Gastroesophageal sphincter (tissue), 3 donors: ENCODE measurements at regions not wholly inside any gene's neighbourhood (a gene's known extent, or its start where the extent isn't known, plus 50 kb on each side); places are given as distances from the start of the nearest gene placed in this dataset.

Experiments used
- CTCF ChIP-seq, 4 experiments: fragments of 200-600 bp in 2 of 4; fragments of 450-650 bp in 2 of 4; sonication (generic) in 1 of 4; IDR thresholded peaks; one replicate each; pipeline ENCODE4 v1.5.1; 2017 to 2019; ENCODE audit warnings: antibody characterized with exemption in 4 of 4, mild to moderate bottlenecking in 2 of 4, moderate library complexity in 2 of 4
- POLR2A ChIP-seq, 2 donors: fragments of 450-650 bp; IDR thresholded peaks; one replicate each; pipeline ENCODE4 v1.6.1; 2017; ENCODE audit warnings: antibody characterized with exemption in 2 of 2, mild to moderate bottlenecking in 2 of 2, moderate library complexity in 1 of 2

DNA sequence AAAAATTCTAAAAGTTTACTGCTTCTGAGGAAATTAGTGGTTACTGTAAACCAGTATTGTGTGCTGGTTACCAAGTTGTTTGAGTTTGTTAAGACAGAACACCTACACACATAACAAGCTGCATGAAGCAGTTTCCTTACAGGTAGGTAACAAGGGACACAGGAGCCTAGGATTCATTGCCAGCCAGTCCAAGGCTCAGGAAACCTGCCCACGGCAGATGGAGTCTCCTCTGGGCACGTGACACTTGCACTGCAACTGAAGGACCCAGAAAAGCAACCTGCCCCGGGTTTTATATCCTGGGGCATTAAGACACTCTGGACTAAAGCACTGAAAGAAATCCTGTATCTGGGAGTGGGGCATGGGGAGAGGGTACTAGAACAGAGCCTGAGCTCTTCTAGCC is 639.3 kb downstream of the ADCYAP1 start:
- TF ChIP-seq CTCF (IDR thresholded peaks at IDR 0.05) (no peak), POLR2A (IDR thresholded peaks at IDR 0.05) (no peak)
